GM06990 (cell line): ENCODE measurements at regions not wholly inside any gene's neighbourhood (a gene's known extent, or its start where the extent isn't known, plus 50 kb on each side); places are given as distances from the start of the nearest gene placed in this dataset.

Experiments used
- DNase-seq: peaks from one replicate; pipeline ENCODE4 v3.0.0-alpha.2; 2011; ENCODE audit not compliant: insufficient read length; ENCODE audit errors: extremely low read depth
- H3K27me3 ChIP-seq: replicated peaks from 2 replicates; pipeline ENCODE4 v1.6.0; 2011; ENCODE audit warnings: low read length; ENCODE audit not compliant: control insufficient read depth, insufficient read depth
- H3K36me3 ChIP-seq: 2 replicates; pipeline ENCODE4 v1.5.1; 2011; ENCODE audit warnings: low read length; ENCODE audit not compliant: control insufficient read depth, insufficient read depth
- H3K4me3 ChIP-seq: replicated peaks from 2 replicates; pipeline ENCODE4 v1.5.1; 2011; ENCODE audit warnings: low read depth, mild to moderate bottlenecking, control low read depth, low read length
- TF ChIP-seq, protein P1 (sequence below): IDR thresholded peaks from 2 replicates; pipeline ENCODE4 v1.5.1; 2011; ENCODE audit warnings: low read length, control low read depth, mild to moderate bottlenecking, inconsistent platforms; ENCODE audit not compliant: insufficient read depth, poor library complexity, severe bottlenecking

DNA sequence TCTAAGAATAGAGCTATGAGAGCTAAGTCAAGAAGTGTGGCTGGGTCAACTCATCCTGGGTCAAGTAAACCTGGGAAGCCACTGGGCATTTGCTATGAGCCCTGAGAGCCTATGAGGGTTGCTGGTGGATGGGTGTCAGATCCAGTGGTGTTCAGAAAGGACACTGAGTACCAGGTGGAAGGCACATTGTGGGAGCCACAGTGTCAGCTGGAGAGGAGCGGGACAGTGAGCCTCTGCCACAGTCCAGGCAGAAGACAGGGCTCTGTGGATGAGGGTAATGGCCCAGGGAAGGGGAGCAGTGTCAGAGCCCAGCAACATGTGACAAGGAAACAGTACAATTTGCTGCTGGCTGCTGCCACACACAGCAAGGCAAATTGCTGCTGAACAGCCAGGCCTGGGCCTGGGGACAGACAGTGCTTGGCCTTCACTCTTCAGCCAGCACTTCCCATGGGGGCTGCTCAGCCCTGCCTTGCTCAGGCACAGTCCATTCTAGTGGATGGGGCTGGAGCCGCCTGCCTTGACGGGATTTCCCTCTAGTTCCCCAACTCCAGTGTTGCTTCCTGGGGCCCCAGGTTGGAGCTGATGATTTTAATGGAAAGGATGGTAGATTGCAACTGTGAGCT lies 90.9 kb upstream of the CHST15 start:
- Histone ChIP-seq H3K4me3 (no peak overlapping the region), H3K36me3 (no peaks in the 10 kb centered on the region), H3K27me3 (no peaks in the 10 kb centered on the region; the same call in 1 of the 2 replicates)
- TF ChIP-seq, protein P1, sequence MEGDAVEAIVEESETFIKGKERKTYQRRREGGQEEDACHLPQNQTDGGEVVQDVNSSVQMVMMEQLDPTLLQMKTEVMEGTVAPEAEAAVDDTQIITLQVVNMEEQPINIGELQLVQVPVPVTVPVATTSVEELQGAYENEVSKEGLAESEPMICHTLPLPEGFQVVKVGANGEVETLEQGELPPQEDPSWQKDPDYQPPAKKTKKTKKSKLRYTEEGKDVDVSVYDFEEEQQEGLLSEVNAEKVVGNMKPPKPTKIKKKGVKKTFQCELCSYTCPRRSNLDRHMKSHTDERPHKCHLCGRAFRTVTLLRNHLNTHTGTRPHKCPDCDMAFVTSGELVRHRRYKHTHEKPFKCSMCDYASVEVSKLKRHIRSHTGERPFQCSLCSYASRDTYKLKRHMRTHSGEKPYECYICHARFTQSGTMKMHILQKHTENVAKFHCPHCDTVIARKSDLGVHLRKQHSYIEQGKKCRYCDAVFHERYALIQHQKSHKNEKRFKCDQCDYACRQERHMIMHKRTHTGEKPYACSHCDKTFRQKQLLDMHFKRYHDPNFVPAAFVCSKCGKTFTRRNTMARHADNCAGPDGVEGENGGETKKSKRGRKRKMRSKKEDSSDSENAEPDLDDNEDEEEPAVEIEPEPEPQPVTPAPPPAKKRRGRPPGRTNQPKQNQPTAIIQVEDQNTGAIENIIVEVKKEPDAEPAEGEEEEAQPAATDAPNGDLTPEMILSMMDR, result no peak
- DNase-seq, result no peak

DNA sequence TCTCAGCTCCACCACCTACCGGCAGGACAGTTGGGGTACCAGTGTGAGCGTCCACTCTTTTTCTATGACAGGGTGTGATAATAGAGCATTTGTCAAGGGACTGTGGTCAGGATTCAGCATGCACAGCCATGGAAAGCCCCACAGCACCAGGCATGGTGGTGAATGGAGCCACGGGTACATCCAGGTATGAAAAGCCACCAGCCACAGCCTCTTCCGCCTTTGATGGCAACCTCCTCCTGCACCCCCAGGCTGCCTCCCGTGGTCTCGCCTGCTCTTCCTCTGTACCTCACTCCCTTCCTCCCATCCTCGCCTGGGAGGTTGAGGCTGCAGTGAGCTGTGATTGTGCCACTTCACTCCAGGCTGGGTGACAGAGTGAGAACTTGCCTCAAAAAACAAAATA lies 90.2 kb upstream of the CHST15 start:
- TF ChIP-seq, protein P1, result no peak
- H3K4me3 ChIP-seq, result no peak overlapping the region
- no peaks in the 10 kb centered on the region; the same call in 1 of the 2 replicates for H3K27me3 ChIP-seq
- no peak for DNase-seq
- no peaks in the 10 kb centered on the region for H3K36me3 ChIP-seq

DNA sequence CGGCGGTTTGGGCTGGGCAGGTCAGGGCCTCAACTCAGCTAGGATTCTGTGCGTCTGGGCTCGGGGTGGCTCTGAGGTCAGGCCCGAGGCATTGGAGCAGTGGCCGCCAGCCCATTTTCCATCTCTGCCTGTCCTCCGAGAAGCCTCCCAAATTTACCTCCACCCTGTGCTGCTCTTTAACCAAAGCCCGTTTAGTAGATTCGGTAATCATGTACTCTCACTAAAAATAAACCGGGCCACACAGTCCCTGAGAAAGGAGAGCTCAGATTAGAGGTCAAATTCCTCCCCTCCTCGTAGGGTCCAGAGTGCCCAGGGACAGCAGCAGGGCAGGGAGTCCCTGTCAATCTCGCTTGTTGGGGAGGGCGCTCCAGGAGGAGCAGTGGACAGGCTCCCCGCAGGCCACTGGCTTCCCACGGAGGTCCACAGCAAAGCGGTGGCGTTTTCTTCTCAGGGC lies 88.7 kb upstream of the CHST15 start:
- H3K36me3 ChIP-seq, result no peaks in the 10 kb centered on the region
- TF ChIP-seq, protein P1, result no peak
- H3K27me3 ChIP-seq, result no peaks in the 10 kb centered on the region; the same call in 1 of the 2 replicates

DNA sequence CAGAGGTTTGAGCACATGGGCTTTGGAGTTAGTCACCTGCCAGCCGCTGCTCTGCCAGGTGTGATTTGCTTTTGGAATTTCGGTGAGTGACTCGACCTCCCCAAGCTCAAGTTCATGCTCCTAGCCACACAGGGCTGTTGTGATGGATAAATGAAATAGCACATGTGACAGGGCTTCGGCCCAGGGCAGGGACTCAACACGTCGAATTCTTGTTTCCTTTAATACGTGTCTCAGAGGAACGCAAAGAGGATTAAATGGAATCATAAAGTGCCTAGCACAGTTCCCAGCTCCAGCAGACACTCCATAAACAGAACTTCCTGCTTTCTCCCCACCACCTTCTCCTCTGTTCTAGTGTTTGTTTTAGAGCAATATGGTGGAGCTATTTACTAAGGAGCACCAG lies 88.3 kb upstream of the CHST15 start:
- TF ChIP-seq, protein P1, result no peak
- Histone ChIP-seq H3K4me3 (no peak overlapping the region), H3K36me3 (no peaks in the 10 kb centered on the region), H3K27me3 (no peaks in the 10 kb centered on the region; the same call in 1 of the 2 replicates)
- DNase-seq, result no peak

More for the DNA sequence above, 88.7 kb upstream of the CHST15 start:
- no peak for DNase-seq
- H3K4me3 ChIP-seq, result no peak overlapping the region

DNA sequence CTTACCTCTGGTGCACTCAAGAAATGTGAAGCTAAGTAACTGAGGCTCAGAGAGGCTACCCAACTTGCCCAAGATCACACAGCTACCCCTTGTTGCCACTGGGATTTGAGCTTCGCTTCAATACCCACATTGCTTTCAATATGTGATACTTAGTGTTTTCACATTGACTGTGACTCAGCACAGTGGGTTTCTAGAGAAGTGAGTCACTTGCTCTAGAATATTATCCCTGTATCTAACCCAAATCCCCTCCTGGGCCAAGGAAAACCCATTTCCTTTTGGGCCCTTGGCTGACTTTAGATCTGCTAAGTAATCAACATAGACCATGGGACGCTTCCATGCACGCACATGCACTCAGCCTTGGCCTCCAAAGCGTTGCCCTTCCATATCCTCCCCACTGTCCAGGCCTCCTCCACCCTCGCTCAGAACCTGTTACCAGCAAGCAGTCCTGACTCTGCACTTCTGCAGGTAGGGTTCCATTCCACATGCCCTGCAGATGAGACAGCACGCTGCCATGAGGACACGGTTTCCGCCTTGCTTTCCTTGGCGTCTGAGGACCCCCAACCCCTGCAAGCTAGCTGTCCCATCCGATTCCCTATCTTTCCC lies 87.7 kb upstream of the CHST15 start:
- Histone ChIP-seq H3K27me3 (no peaks in the 10 kb centered on the region; the same call in 1 of the 2 replicates), H3K4me3 (no peak overlapping the region), H3K36me3 (no peaks in the 10 kb centered on the region)
- TF ChIP-seq, protein P1, result no peak
- DNase-seq, result no peak
